ENCODE measurements at regions not wholly inside any gene's neighbourhood (a gene's known extent, or its start where the extent isn't known, plus 50 kb on each side); places are given as distances from the start of the nearest gene placed in this dataset.
"Not testable (repeated sequence)": the region's sequence is repeated elsewhere in the genome, so short reads cannot be mapped to it uniquely, and the experiment has no call there.

GRCh38 chr9:2267181-2267745 lies 252.1 kb downstream of the SMARCA2 start:
- TF ChIP-seq YY1 (IDR thresholded peaks at IDR 0.05; ENCODE audit: insufficient read depth, insufficient read length) (no peak), SUZ12 (IDR thresholded peaks at IDR 0.05; ENCODE audit: extremely low read depth, insufficient read depth, insufficient read length) (no peak), ZNF274 (IDR thresholded peaks at IDR 0.05; ENCODE audit: low read depth, low read length) (no peak)
- H3K36me3 ChIP-seq (ENCODE audit: insufficient read depth, insufficient read length, low read length): no peaks in the 10 kb centered on the region
- H3K9ac ChIP-seq (ENCODE audit: insufficient read length, low read depth): no peak overlapping the region
- H3K9me3 ChIP-seq (ENCODE audit: insufficient read depth, low read length): peaks cover 23% of the 10 kb centered on the region
- no peaks in the 10 kb centered on the region for H3K27me3 ChIP-seq (ENCODE audit: insufficient read depth, insufficient read length)
- no peak for DNase-seq (ENCODE audit: low read depth, low spot score)
- no peak overlapping the region for H3K4me3 ChIP-seq (ENCODE audit: insufficient read length, low read depth)
- H3K4me1 ChIP-seq (ENCODE audit: insufficient read depth, insufficient read length): no peaks in the 10 kb centered on the region

- H3K9ac ChIP-seq (ENCODE audit: insufficient read length, low read depth): no peak overlapping the region
These were observed 254.6 kb downstream of the SMARCA2 start for GRCh38 chr9:2269778-2270177.

GRCh38 chr9:2270565-2270964 lies 255.4 kb downstream of the SMARCA2 start:
- no peaks in the 10 kb centered on the region for H3K36me3 ChIP-seq (ENCODE audit: insufficient read depth, insufficient read length, low read length)
- DNase-seq (ENCODE audit: low read depth, low spot score): no peak
- H3K9me3 ChIP-seq (ENCODE audit: insufficient read depth, low read length): peaks cover 9% of the 10 kb centered on the region
- H3K4me3 ChIP-seq (ENCODE audit: insufficient read length, low read depth): no peak overlapping the region
- H3K4me1 ChIP-seq (ENCODE audit: insufficient read depth, insufficient read length): peaks cover 2% of the 10 kb centered on the region
- H3K9ac ChIP-seq (ENCODE audit: insufficient read length, low read depth): no peak overlapping the region
- H3K27me3 ChIP-seq (ENCODE audit: insufficient read depth, insufficient read length): no peaks in the 10 kb centered on the region
- TF ChIP-seq YY1 (IDR thresholded peaks at IDR 0.05; ENCODE audit: insufficient read depth, insufficient read length): no peak
- no peak for TF ChIP-seq ZNF274 (IDR thresholded peaks at IDR 0.05; ENCODE audit: low read depth, low read length)
- TF ChIP-seq SUZ12 (IDR thresholded peaks at IDR 0.05; ENCODE audit: extremely low read depth, insufficient read depth, insufficient read length): no peak

More at GRCh38 chr9:2269778-2270177, 254.6 kb downstream of the SMARCA2 start:
- Histone ChIP-seq H3K9me3 (ENCODE audit: insufficient read depth, low read length) (peaks cover 9% of the 10 kb centered on the region), H3K27me3 (ENCODE audit: insufficient read depth, insufficient read length) (no peaks in the 10 kb centered on the region), H3K36me3 (ENCODE audit: insufficient read depth, insufficient read length, low read length) (no peaks in the 10 kb centered on the region), H3K4me3 (ENCODE audit: insufficient read length, low read depth) (no peak overlapping the region), H3K4me1 (ENCODE audit: insufficient read depth, insufficient read length) (peaks cover under 1% of the 10 kb centered on the region)
- no peak for TF ChIP-seq SUZ12 (IDR thresholded peaks at IDR 0.05; ENCODE audit: extremely low read depth, insufficient read depth, insufficient read length)
- no peak for TF ChIP-seq YY1 (IDR thresholded peaks at IDR 0.05; ENCODE audit: insufficient read depth, insufficient read length)
- no peak for TF ChIP-seq ZNF274 (IDR thresholded peaks at IDR 0.05; ENCODE audit: low read depth, low read length)
- DNase-seq (ENCODE audit: low read depth, low spot score): no peak

DNA sequence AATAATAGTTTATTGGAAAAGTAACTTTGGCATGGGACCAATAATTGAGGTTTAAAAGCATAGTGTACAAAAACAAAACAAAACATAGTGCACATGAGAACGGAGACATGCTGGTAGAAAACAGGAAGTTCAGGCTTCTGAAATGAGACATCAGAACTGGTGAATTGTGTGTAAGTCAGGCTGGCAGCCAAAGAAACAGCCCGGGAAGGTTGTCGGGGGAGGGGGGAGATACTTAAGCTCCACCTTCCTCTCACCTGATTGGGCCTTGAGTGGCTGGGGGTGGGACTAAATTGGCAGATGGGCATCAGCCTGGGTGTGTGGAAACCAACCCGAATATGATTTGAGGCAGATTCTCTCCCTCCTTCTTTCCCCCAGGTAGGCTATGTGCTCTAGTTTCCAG lies 256.3 kb downstream of the SMARCA2 start:
- Histone ChIP-seq H3K27me3 (ENCODE audit: insufficient read depth, insufficient read length) (no peaks in the 10 kb centered on the region), H3K36me3 (ENCODE audit: insufficient read depth, insufficient read length, low read length) (no peaks in the 10 kb centered on the region), H3K9me3 (ENCODE audit: insufficient read depth, low read length) (peaks cover 9% of the 10 kb centered on the region), H3K9ac (ENCODE audit: insufficient read length, low read depth) (no peak overlapping the region), H3K4me1 (ENCODE audit: insufficient read depth, insufficient read length) (peaks cover 2% of the 10 kb centered on the region), H3K4me3 (ENCODE audit: insufficient read length, low read depth) (no peak overlapping the region)
- DNase-seq (ENCODE audit: low read depth, low spot score): no peak
- TF ChIP-seq ZNF274 (IDR thresholded peaks at IDR 0.05; ENCODE audit: low read depth, low read length): no peak
- TF ChIP-seq YY1 (IDR thresholded peaks at IDR 0.05; ENCODE audit: insufficient read depth, insufficient read length): no peak
- TF ChIP-seq SUZ12 (IDR thresholded peaks at IDR 0.05; ENCODE audit: extremely low read depth, insufficient read depth, insufficient read length): no peak

GRCh38 chr9:2274762-2275161 lies 259.6 kb downstream of the SMARCA2 start:
- H3K36me3 ChIP-seq (ENCODE audit: insufficient read depth, insufficient read length, low read length): no peaks in the 10 kb centered on the region
- peaks cover 2% of the 10 kb centered on the region for H3K4me1 ChIP-seq (ENCODE audit: insufficient read depth, insufficient read length)
- peaks cover 9% of the 10 kb centered on the region for H3K9me3 ChIP-seq (ENCODE audit: insufficient read depth, low read length)
- no peak for TF ChIP-seq ZNF274 (IDR thresholded peaks at IDR 0.05; ENCODE audit: low read depth, low read length)
- no peak overlapping the region for H3K4me3 ChIP-seq (ENCODE audit: insufficient read length, low read depth)
- no peak for DNase-seq (ENCODE audit: low read depth, low spot score)
- H3K27me3 ChIP-seq (ENCODE audit: insufficient read depth, insufficient read length): no peaks in the 10 kb centered on the region
- no peak overlapping the region for H3K9ac ChIP-seq (ENCODE audit: insufficient read length, low read depth)

- TF ChIP-seq SUZ12 (IDR thresholded peaks at IDR 0.05; ENCODE audit: extremely low read depth, insufficient read depth, insufficient read length) (no peak), ZNF274 (IDR thresholded peaks at IDR 0.05; ENCODE audit: low read depth, low read length) (no peak), YY1 (IDR thresholded peaks at IDR 0.05; ENCODE audit: insufficient read depth, insufficient read length) (no peak)
- peaks cover 2% of the 10 kb centered on the region for H3K4me1 ChIP-seq (ENCODE audit: insufficient read depth, insufficient read length)
- H3K9ac ChIP-seq (ENCODE audit: insufficient read length, low read depth): no peak overlapping the region
- no peaks in the 10 kb centered on the region for H3K27me3 ChIP-seq (ENCODE audit: insufficient read depth, insufficient read length)
- no peak for DNase-seq (ENCODE audit: low read depth, low spot score)
- H3K4me3 ChIP-seq (ENCODE audit: insufficient read length, low read depth): no peak overlapping the region
- no peaks in the 10 kb centered on the region for H3K36me3 ChIP-seq (ENCODE audit: insufficient read depth, insufficient read length, low read length)
- peaks cover 4% of the 10 kb centered on the region; the same call in 1 of the 2 replicates for H3K9me3 ChIP-seq (ENCODE audit: insufficient read depth, low read length)
These were observed 261.1 kb downstream of the SMARCA2 start for GRCh38 chr9:2276296-2276695.

DNA sequence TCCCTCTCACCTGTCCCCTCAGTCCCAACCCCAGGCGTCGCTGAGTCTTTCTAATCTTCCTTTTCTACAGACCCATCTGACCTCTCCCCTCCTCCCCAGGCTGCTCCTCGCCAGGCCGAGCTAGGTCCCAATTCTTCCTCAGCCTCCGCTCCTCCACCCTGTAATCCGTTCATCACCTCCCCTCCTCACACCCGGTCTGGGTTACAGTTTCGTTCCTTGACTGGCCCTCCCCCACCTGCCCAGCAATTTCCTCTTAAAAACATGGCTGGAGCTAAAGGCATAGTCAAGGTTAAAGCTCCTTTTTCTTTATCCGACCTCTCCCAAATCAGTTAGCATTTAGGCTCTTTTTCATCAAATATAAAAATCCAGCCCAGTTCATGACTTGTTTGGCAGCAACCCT lies 262.0 kb downstream of the SMARCA2 start:
- H3K9ac ChIP-seq (ENCODE audit: insufficient read length, low read depth); H3K36me3 ChIP-seq (ENCODE audit: insufficient read depth, insufficient read length, low read length); H3K4me3 ChIP-seq (ENCODE audit: insufficient read length, low read depth); H3K4me1 ChIP-seq (ENCODE audit: insufficient read depth, insufficient read length); H3K9me3 ChIP-seq (ENCODE audit: insufficient read depth, low read length); H3K27me3 ChIP-seq (ENCODE audit: insufficient read depth, insufficient read length); DNase-seq (ENCODE audit: low read depth, low spot score): not testable (repeated sequence)

- not testable (repeated sequence) for H3K36me3 ChIP-seq (ENCODE audit: insufficient read depth, insufficient read length, low read length); DNase-seq (ENCODE audit: low read depth, low spot score); H3K9me3 ChIP-seq (ENCODE audit: insufficient read depth, low read length); H3K9ac ChIP-seq (ENCODE audit: insufficient read length, low read depth); H3K27me3 ChIP-seq (ENCODE audit: insufficient read depth, insufficient read length); H3K4me1 ChIP-seq (ENCODE audit: insufficient read depth, insufficient read length); H3K4me3 ChIP-seq (ENCODE audit: insufficient read length, low read depth)
These were observed 262.5 kb downstream of the SMARCA2 start for GRCh38 chr9:2277644-2278043.

DNA sequence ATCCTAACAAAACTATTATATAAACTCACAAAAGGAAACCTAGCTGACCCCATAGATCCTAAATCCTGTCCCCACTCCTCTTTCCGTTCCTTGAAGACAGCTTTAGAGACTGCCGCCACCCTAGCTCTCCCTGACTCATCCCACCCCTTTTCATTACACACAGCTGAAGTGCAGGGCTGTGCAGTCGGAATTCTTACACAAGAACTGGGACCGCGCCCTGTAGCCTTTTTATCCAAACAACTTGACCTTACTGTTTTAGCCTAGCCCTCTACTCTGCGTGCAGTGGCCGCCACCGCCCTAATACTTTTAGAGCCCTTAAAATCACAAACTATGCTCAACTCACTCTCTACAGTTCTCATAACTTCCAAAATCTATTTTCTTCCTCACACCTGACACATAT lies 264.0 kb downstream of the SMARCA2 start:
- H3K9ac ChIP-seq (ENCODE audit: insufficient read length, low read depth); H3K4me3 ChIP-seq (ENCODE audit: insufficient read length, low read depth); H3K9me3 ChIP-seq (ENCODE audit: insufficient read depth, low read length); H3K36me3 ChIP-seq (ENCODE audit: insufficient read depth, insufficient read length, low read length); H3K4me1 ChIP-seq (ENCODE audit: insufficient read depth, insufficient read length); DNase-seq (ENCODE audit: low read depth, low spot score); H3K27me3 ChIP-seq (ENCODE audit: insufficient read depth, insufficient read length): not testable (repeated sequence)

Measured in NT2/D1 (cell line).